Erythroblast (primary cell): ENCODE measurements at regions not wholly inside any gene's neighbourhood (a gene's known extent, or its start where the extent isn't known, plus 50 kb on each side); places are given as distances from the start of the nearest gene placed in this dataset.
"Not testable (repeated sequence)": the region's sequence is repeated elsewhere in the genome, so short reads cannot be mapped to it uniquely, and the experiment has no call there.

Experiments
- DNase-seq, 2 experiments: peaks; one replicate each; lab custom pipeline; 2025; lab: John Stamatoyannopoulos, UW
- GATA1 ChIP-seq: IDR thresholded peaks from 2 replicates; pipeline ENCODE4 v1.6.1; 2011; ENCODE audit warnings: low read depth, mild to moderate bottlenecking, control low read depth, low read length, moderate library complexity
- POLR2A ChIP-seq: IDR thresholded peaks from 2 replicates; pipeline ENCODE4 v1.6.1; 2011; ENCODE audit warnings: mild to moderate bottlenecking, low read length

DNA sequence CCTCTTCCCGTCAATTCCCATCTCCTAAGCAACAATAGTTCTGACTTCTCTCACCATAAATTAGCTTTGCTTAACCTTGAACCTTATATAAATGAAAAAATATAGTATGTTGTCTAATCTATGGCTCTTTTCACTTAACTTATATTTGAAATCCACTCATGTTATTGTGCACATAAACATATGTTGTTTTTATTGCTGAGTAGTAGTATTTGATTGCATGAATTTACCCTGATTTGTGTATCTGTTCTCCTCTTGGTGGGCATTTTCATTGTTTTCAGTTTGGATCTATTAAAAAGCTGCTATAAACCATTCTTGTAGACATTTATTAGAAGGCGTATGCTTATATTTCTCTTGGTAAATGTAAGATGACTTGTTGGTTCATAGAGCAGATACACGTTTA, 874.3 kb upstream of the ZEB2 start:
- TF ChIP-seq GATA1, result no peak
- DNase-seq, result no peak

DNA sequence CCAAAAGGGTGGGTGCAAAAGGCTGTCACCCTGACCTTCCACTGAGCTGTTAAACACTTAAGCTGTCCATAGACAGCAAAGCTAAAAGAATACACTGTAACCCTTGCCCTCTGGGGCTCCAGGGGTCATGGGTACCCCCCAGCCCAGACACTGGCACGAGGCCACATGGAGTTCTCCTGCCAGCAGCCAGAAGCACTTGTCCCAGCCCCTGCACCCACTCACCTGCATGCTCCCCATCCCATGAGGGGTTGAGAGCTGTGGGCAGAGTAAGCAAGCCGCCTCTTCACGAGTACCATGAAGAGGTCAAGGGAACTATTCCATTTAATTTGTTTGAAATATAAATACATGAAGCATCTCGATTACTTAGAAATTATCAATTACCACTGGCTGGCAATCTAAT, 867.1 kb upstream of the ZEB2 start:
- TF ChIP-seq POLR2A, result no peak
- TF ChIP-seq GATA1, result no peak
- no peak for DNase-seq

DNA sequence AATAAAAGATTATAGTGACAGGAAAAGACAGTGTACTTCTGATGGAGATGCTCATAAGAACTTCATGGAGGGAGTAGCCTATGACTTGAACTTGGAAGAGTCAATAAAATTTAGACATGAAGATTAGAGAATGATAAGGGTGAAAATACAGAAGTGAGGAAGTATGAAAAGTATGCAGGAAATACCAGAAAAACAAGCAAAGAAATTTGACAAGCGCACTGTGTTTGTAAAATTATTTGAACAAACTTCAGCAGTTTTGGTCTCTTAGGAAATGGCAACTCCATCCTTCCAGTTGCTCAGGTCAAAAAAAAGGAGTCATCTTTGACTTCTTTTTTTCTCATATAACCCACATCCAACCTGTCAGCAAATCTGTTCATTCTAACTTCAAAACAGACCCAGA, 864.0 kb upstream of the ZEB2 start:
- no peak for DNase-seq
- TF ChIP-seq GATA1, result no peak
- no peak for TF ChIP-seq POLR2A

DNA sequence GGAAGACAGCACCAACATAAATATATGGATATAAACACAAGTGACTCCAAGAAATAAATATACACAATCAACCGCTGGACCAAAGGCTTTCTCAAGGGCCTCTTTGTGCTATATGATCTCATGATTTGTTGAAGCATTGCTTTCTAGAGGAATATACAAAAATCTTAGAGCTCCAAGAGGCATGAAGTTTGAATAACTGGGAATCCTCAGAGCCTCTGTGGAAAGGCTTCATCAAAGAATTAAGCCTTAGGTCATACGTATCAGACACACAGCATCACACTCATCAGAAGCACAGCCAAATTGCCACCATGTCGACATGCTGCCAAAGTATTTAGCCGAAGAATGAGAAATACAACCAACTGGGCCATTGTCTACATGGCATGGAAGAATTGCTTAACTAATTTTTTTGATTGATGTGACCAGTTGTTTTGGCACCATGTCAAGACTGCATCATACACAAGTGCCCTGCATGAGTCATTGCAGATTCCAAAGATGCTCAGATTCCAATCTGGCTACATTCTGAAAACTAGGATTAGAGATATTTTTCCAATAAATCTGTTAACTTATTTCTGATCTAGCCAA, 860.6 kb upstream of the ZEB2 start:
- DNase-seq, result peak in 1 of 2 experiments; percentile 1
- TF ChIP-seq POLR2A (no peak), GATA1 (no peak)

DNA sequence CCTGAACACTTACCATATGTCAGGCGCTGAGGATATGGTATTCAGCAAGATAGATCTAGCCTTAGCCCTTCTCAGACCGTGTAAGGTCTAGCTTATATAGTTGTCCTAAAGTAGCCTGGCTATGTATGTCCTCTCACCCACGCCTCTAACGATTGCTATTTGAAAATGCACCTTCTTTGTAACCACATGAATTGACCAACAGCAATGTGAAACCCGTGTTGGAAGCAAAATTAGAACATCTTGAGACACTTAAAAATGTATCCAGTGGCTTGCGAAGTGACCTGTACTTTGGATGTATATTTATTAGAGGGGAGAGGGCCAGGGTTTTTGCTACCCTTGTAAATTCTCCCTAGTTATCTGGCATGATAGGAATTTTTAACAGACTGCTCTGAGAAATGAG, 860.0 kb upstream of the ZEB2 start:
- TF ChIP-seq GATA1 (no peak), POLR2A (no peak)
- no peak for DNase-seq

DNA sequence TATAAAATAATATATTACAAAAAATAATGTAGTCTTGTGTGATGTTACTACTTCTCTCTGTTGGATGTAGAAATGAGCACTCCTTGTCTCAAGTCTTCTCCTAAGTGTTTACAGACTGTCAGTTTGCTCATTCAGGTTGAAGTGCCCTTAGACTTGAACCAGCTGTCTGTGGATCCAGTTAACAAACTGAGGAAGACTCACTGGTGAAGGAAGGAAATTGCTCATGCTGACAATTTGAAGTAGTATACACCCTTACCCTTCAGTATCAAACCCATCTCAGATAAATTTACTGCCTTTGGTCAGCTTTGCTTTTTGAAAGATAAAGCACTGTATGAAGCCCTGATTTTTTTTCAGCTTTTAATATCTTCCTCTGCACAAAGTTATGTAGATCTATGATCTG, 854.2 kb upstream of the ZEB2 start:
- TF ChIP-seq GATA1 (no peak), POLR2A (no peak)
- DNase-seq, result no peak

DNA sequence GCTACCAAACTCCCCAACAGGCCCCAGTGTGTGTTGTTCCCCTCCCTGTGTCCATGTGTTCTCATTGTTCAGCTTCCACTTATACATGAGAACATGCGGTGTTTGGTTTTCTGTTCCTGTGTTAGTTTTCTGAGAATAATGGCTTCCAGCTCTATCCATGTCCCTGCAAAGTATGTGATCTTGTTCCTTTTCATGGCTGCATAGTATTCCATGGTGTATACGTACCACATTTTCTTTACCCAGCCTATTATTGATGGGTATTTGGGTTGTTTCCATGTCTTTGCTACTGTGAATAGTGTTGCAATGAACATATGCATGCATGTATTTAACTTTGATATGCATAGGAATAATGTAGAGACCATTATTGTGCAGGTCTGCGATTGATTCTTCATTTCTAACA, 847.4 kb upstream of the ZEB2 start:
- not testable (repeated sequence) for DNase-seq

DNA sequence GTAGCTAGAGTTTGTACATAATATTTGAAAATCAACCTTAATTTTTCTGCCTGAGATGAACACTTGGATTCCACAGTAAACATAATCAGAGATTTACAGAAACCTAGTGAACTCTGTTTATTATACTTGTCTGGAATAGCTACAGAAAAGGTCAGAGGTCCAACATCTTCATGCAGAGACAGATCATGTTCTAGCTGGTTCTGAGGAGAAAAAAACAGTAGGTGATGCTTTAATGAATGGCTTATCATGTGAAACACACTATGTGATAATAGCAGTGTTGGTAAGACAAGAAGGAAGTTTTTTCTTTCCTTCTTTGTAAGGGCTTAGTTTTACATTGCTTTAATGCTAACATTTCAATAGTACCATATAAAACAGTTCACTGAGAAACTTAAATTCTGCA, 846.4 kb upstream of the ZEB2 start:
- TF ChIP-seq POLR2A, result no peak
- no peak for TF ChIP-seq GATA1
- DNase-seq, result no peak

DNA sequence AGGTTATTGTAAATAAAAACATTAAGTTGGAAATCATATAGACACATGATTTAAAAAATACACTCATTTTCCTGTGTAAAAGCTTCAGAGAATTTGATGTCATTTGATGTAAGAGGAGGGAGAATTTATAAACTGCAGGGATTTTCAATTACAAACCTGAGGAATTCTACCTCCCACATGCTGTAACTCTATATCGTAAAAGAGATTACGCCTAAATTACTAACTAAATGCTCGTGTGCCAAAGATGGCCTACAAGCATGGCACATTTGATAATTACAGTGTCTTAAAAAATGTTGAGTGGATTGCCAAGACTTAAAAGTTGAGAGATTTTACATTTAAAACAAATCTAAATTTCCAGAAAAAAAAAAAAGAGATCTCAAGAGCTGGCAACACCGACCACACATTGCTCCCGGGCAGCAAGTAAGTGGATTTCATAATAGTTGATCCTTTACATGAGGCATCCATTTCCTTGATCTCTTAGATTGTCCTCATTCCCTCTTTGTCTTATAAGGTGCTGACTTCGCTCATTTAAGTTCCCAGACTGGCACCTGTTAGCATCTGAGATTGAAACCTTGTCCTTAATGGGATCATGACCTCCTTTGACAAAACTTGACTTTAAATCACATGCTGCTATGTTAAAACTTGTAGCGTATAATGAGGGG, 840.3 kb upstream of the ZEB2 start:
- DNase-seq, result no peak
- no peak for TF ChIP-seq GATA1
- no peak for TF ChIP-seq POLR2A

DNA sequence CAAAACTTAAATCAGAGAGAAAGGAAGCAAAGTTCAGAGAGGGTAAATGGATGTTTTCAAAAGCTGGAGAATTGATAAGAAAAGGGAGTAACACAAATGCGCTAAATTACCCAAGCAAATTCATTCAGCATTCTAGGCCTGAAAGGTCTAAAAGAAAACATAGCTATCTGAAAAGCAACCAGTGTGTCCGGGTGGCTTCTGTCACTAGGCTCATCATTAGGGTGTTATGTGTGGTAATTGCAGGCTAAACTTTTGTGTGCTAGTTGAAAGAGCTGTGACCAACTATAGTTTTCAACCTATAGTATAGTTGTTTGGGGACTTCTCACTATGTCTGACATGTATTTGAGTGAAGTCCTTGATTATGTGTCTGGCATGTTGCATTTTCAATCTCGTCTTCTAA, 839.6 kb upstream of the ZEB2 start:
- DNase-seq, result no peak
- TF ChIP-seq GATA1, result no peak
- TF ChIP-seq POLR2A, result no peak

DNA sequence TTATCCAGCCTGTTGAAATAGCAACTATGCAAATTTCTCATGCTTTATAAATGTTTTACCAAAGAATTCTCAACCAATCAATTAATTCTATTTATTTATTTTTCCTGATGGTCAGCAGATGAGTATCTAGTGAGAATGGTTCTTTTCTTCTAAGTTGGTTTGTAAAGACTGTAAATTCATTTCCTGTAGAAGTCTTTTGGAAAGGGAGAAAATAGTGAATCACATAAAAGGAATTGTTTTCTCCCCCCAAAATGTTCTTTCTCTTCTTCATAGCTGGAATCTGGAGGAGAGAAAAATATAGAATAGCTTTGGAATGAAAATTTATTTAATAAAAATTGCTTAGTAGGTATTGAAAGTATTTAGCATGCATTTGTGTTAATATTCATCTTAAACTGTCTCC, 836.1 kb upstream of the ZEB2 start:
- DNase-seq, result no peak
- TF ChIP-seq POLR2A, result no peak
- TF ChIP-seq GATA1, result no peak

DNA sequence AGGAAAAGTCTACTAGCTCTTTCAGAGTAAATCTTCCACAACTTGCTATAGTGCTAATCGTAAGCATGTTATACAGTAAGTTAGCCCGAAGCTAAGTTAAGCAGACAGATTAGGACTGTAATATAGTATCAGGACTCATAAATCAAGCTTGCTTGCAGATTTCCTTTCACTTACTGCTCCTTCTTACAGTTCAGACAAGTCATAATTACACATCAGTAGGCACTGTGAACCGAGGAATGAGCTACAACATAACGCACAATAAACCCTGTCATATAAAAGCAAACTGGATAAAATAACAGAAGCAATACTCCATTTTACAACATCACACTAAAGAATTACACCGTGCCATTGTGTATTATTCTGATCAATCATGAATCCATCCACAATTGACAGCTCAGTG, 832.6 kb upstream of the ZEB2 start:
- DNase-seq, result no peak
- no peak for TF ChIP-seq GATA1
- no peak for TF ChIP-seq POLR2A

DNA sequence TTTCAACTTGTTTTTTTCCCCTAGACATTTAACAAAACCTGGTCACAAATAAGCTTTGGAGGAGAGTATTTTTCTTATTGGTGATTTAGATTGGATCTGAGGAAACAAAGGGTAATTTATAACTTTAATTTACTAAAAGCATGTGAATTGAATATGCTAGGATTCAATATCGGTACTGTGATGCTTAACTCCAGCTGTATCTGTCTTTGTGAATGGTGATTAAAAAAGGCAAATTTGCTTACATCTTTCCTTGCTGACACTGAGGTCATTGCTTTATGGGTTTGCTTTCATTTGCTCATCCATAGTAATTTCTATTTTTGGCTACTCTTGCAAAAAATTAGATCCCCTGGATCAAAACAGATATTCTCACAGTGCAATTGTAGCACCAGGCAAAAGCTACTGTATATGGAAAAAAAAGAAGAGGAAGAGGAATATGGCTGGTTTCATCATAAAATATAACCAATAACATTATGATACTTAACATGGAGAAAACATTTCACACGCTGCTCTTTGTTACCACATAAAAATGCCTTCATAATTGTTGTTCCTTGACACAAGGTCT, 832.0 kb upstream of the ZEB2 start:
- DNase-seq, result no peak
- TF ChIP-seq POLR2A, result no peak
- no peak for TF ChIP-seq GATA1

DNA sequence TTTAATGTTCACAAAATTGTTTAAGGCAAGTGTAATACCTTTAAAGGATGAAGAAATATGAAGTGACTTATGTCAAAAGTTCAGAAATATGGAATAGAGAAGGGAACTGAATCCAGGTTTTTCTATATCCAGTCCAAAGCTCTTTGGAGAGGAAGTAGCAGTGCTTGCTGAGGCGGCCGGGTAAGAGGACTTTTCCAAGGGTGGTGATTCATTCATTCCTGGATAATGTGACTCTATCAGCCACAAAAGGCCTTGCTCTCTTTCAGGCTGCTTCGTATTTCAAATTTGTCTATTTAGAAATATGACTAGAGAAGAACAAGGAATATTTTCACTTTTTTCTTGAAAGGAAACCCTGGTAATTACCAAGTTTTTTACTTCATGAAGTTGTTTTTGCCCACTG, 830.1 kb upstream of the ZEB2 start:
- no peak for TF ChIP-seq GATA1
- TF ChIP-seq POLR2A, result no peak
- no peak for DNase-seq
